Activated CD4-positive, alpha-beta memory T cell treated with anti-CD3 and anti-CD28 coated beads, Interleukin-2, amount 10 ng/mL, durations not matched to agents 7 days and 5 days (primary cell): ENCODE measurements at regions not wholly inside any gene's neighbourhood (a gene's known extent, or its start where the extent isn't known, plus 50 kb on each side); places are given as distances from the start of the nearest gene placed in this dataset.

Experiments
- CTCF ChIA-PET: fragments of 350-600 bp; sonication (Branson Sonifier 250); formaldehyde crosslinking; loops from one replicate; lab custom pipeline; 2021; ENCODE audit warnings: antibody characterized with exemption, inconsistent platforms; lab: Charles Lee
- POLR2A ChIA-PET: fragments of 350-600 bp; sonication (Branson Sonifier 250); formaldehyde crosslinking; loops from one replicate; lab custom pipeline; 2021; ENCODE audit warnings: antibody characterized with exemption; lab: Charles Lee
- DNase-seq: peaks from one replicate; pipeline ENCODE4 v3.0.0-alpha.2; 2020
- H3K27ac Mint-ChIP-seq: one replicate; pipeline ENCODE4 v1.8.0; 2021; ENCODE audit warnings: mild to moderate bottlenecking, mixed read lengths
- H3K27me3 Mint-ChIP-seq: one replicate; pipeline ENCODE4 v1.8.0; 2021; ENCODE audit warnings: mixed read lengths
- H3K36me3 Mint-ChIP-seq: one replicate; pipeline ENCODE4 v1.8.0; 2021; ENCODE audit warnings: low read depth, mixed read lengths
- H3K4me1 Mint-ChIP-seq: one replicate; pipeline ENCODE4 v1.8.0; 2021; ENCODE audit warnings: mixed read lengths
- H3K4me3 Mint-ChIP-seq: one replicate; pipeline ENCODE4 v1.8.0; 2021; ENCODE audit warnings: mild to moderate bottlenecking, mixed read lengths
- H3K9me3 Mint-ChIP-seq: one replicate; pipeline ENCODE4 v1.8.0; 2021; ENCODE audit warnings: mixed read lengths

- DNase-seq, result no peak
- H3K27ac Mint-ChIP-seq, result no peak overlapping the region
- H3K4me3 Mint-ChIP-seq, result no peak overlapping the region
- H3K9me3 Mint-ChIP-seq, result peaks cover 34% of the 10 kb centered on the region
- no peaks in the 10 kb centered on the region for H3K27me3 Mint-ChIP-seq
- H3K4me1 Mint-ChIP-seq, result no peaks in the 10 kb centered on the region
- H3K36me3 Mint-ChIP-seq, result no peaks in the 10 kb centered on the region
- ChIA-PET CTCF (no interaction called here), POLR2A (no interaction called here)
These were observed 1424.1 kb downstream of the CDH11 start for GRCh38 chr16:63697736-63698135.

DNA sequence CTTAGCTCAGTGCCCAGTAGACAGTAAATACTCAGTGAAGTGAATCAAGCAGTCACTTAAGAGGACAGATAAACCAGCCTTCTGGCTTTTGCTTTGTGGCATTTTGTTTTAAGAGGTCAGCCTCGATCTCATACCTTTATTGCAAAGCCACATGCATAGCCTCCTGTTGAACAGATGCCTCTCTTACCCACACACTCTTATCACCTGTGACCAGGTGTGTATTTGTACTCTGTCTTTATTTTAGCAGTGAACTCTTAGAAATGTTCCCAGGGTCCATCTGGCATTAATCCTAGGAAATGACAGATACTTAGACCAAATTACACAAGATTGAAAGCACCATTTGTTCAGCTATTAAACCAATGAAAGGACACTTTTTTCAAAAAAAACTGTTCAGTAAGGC is 1426.5 kb downstream of the CDH11 start:
- no peak overlapping the region for H3K4me3 Mint-ChIP-seq
- POLR2A ChIA-PET, result no interaction called here
- no peaks in the 10 kb centered on the region for H3K36me3 Mint-ChIP-seq
- no peaks in the 10 kb centered on the region for H3K4me1 Mint-ChIP-seq
- no peak overlapping the region for H3K27ac Mint-ChIP-seq
- no peak for DNase-seq
- no peaks in the 10 kb centered on the region for H3K27me3 Mint-ChIP-seq
- peaks cover 25% of the 10 kb centered on the region for H3K9me3 Mint-ChIP-seq
- CTCF ChIA-PET, result no interaction called here

DNA sequence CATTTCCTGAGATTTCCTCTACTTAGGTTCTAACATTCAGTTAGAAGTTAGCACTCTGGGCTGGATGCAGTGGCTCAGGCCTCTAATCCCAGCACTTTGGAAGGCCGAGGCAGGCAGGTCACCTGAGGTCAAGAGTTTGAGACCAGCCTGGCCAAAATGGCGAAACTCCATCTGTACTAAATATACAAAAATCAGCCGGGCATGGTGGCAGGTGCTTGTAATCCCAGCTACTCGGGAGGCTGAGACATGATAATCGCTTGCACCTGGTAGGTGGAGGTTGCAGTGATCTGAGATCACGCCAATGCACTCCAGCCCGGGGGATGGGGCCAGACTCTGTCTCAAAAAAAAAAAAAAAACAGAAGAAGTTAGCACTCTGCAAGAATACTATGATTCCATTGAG is 1430.9 kb downstream of the CDH11 start:
- ChIA-PET CTCF (no interaction called here), POLR2A (no interaction called here)
- DNase-seq, result no peak
- Mint-ChIP-seq H3K27me3 (no peaks in the 10 kb centered on the region), H3K36me3 (no peaks in the 10 kb centered on the region), H3K27ac (no peak overlapping the region), H3K4me3 (no peak overlapping the region), H3K4me1 (no peaks in the 10 kb centered on the region), H3K9me3 (peaks cover 22% of the 10 kb centered on the region)

DNA sequence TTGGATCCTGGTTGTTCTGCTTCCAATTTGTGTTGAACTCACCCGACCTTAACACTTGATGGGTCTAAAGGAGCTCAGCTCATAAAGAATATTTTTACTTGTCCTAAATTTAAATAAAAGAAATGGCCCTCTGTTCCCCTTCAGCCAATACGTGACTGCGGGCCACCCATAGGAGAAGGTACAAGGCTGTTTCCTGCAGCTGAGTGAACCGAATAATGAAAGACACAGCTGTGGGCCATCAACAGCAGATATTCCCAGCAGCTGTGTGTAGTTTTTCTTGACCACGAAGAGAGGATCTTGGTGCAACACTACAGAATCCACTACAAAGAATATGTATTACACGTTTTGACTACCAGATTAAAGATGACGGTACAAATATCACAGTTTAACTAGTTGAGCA is 1431.6 kb downstream of the CDH11 start:
- no peak overlapping the region for H3K27ac Mint-ChIP-seq
- ChIA-PET POLR2A (no interaction called here), CTCF (no interaction called here)
- no peaks in the 10 kb centered on the region for H3K36me3 Mint-ChIP-seq
- H3K9me3 Mint-ChIP-seq, result peaks cover 25% of the 10 kb centered on the region
- H3K27me3 Mint-ChIP-seq, result no peaks in the 10 kb centered on the region
- no peak for DNase-seq
- H3K4me3 Mint-ChIP-seq, result no peak overlapping the region
- no peaks in the 10 kb centered on the region for H3K4me1 Mint-ChIP-seq

- Mint-ChIP-seq H3K4me1 (no peaks in the 10 kb centered on the region), H3K27me3 (no peaks in the 10 kb centered on the region), H3K27ac (no peak overlapping the region), H3K4me3 (no peak overlapping the region), H3K9me3 (peaks cover 25% of the 10 kb centered on the region), H3K36me3 (no peaks in the 10 kb centered on the region)
- ChIA-PET POLR2A (no interaction called here), CTCF (no interaction called here)
- DNase-seq, result no peak
These were observed 1432.8 kb downstream of the CDH11 start for GRCh38 chr16:63689068-63689467.

GRCh38 chr16:63684149-63685101 is 1437.4 kb downstream of the CDH11 start:
- CTCF ChIA-PET, result no interaction called here
- no peaks in the 10 kb centered on the region for H3K4me1 Mint-ChIP-seq
- H3K27me3 Mint-ChIP-seq, result no peaks in the 10 kb centered on the region
- DNase-seq, result no peak
- H3K9me3 Mint-ChIP-seq, result peaks cover 18% of the 10 kb centered on the region
- H3K27ac Mint-ChIP-seq, result no peak overlapping the region
- H3K4me3 Mint-ChIP-seq, result no peak overlapping the region
- POLR2A ChIA-PET, result no interaction called here
- H3K36me3 Mint-ChIP-seq, result no peaks in the 10 kb centered on the region

DNA sequence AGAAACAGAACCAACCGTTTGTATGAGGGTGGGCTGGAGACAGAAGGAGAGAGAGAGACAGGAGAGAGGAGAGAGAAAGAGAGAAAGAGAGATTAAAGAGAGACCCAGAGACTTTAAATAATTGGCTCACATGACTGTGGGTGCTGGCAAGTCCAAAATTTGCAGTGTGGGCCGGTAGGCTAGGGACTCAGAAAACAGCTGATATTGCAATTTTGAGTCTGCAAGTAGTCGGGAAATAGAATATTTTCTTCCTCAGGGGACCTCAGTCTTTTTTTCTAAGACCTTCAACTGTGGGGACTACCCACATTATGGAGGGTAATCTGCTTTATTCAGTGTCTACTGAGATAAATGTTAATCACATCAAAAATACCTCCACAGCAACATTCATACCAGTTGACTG is 1439.0 kb downstream of the CDH11 start:
- H3K27me3 Mint-ChIP-seq, result no peaks in the 10 kb centered on the region
- ChIA-PET CTCF (no interaction called here), POLR2A (no interaction called here)

GRCh38 chr16:63672493-63672892 is 1449.4 kb downstream of the CDH11 start:
- peaks cover 6% of the 10 kb centered on the region for H3K9me3 Mint-ChIP-seq
- no peak overlapping the region for H3K27ac Mint-ChIP-seq
- H3K4me1 Mint-ChIP-seq, result no peaks in the 10 kb centered on the region

More for the DNA sequence above, 1439.0 kb downstream of the CDH11 start:
- Mint-ChIP-seq H3K27ac (no peak overlapping the region), H3K4me3 (no peak overlapping the region), H3K36me3 (no peaks in the 10 kb centered on the region), H3K9me3 (peaks cover 22% of the 10 kb centered on the region), H3K4me1 (no peaks in the 10 kb centered on the region)
- no peak for DNase-seq

GRCh38 chr16:63663155-63663554 is 1458.7 kb downstream of the CDH11 start:
- peaks cover 10% of the 10 kb centered on the region for H3K9me3 Mint-ChIP-seq
- ChIA-PET CTCF (no interaction called here), POLR2A (no interaction called here)
- no peak for DNase-seq
- H3K36me3 Mint-ChIP-seq, result no peaks in the 10 kb centered on the region
- H3K4me1 Mint-ChIP-seq, result no peaks in the 10 kb centered on the region
- H3K27ac Mint-ChIP-seq, result no peak overlapping the region
- no peak overlapping the region for H3K4me3 Mint-ChIP-seq
- no peaks in the 10 kb centered on the region for H3K27me3 Mint-ChIP-seq

More at GRCh38 chr16:63672493-63672892, 1449.4 kb downstream of the CDH11 start:
- H3K27me3 Mint-ChIP-seq, result no peaks in the 10 kb centered on the region
- ChIA-PET CTCF (no interaction called here), POLR2A (no interaction called here)
- H3K36me3 Mint-ChIP-seq, result no peaks in the 10 kb centered on the region
- no peak overlapping the region for H3K4me3 Mint-ChIP-seq
- no peak for DNase-seq

DNA sequence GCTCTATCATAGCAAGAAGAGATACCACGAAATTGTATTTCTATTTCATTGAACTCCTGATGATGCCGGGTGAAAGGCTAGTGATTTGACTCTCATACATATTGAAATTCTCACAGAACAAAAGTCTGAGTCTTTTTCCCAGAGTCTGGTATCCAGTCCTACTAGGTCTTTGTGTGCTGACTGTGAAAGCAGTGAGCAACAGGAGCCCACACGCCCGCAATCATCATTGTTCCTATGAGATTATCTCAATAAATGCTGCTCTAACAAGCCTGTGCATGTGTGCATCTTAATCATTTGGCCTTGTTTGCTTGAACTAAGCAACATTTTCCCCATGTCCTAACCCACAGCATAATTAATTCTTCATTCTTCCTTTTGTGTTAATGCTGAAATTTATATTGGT is 1466.0 kb downstream of the CDH11 start:
- Mint-ChIP-seq H3K27ac (no peak overlapping the region), H3K27me3 (no peaks in the 10 kb centered on the region), H3K36me3 (no peaks in the 10 kb centered on the region), H3K4me3 (no peak overlapping the region), H3K9me3 (peaks cover 4% of the 10 kb centered on the region), H3K4me1 (no peaks in the 10 kb centered on the region)
- ChIA-PET CTCF (no interaction called here), POLR2A (no interaction called here)
- no peak for DNase-seq

DNA sequence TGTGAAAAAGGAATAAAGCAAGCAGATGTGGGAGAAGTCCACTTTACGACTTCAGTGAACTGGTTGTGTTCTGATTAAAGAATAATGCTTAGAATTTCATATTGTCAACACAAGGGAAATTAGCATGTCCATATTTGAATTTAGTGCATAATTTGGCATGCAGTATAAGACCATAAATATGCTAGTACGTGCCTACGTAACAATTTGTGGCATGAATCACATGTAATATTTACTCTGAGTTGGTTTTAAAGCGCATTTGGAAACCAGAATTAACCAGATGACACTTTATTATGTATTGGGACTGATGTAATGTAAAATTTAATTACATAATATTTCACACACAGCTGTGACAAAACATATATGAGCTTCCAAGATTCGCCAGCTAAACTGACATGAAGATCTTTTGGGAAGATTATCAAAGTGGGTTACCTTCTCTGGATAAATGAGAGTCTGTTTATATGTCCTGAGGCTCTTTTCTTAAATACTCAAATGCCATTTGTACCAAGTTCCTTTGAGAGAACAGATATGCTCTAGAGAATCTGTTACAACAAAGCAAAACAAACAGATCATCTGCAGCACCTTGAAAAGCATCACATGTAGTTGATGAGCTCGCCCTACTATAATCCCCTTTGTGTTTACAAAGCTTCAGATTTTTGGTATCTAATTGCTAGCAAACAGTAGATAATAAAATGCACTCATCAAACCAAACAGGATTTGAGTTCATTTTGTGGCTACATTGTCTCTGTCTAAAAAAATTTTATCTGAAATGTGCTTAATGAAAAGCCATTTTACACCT is 1468.6 kb downstream of the CDH11 start:
- H3K4me1 Mint-ChIP-seq, result no peaks in the 10 kb centered on the region
- peaks cover 6% of the 10 kb centered on the region for H3K9me3 Mint-ChIP-seq
- DNase-seq, result no peak
- H3K27ac Mint-ChIP-seq, result no peak overlapping the region
- H3K36me3 Mint-ChIP-seq, result no peaks in the 10 kb centered on the region
- POLR2A ChIA-PET, result no interaction called here
- CTCF ChIA-PET, result no interaction called here
- H3K27me3 Mint-ChIP-seq, result no peaks in the 10 kb centered on the region
- no peak overlapping the region for H3K4me3 Mint-ChIP-seq

GRCh38 chr16:63652091-63652490 is 1469.8 kb downstream of the CDH11 start:
- H3K27me3 Mint-ChIP-seq, result no peaks in the 10 kb centered on the region
- CTCF ChIA-PET, result no interaction called here
- no peaks in the 10 kb centered on the region for H3K4me1 Mint-ChIP-seq
- no peak for DNase-seq
- H3K4me3 Mint-ChIP-seq, result no peak overlapping the region
- H3K27ac Mint-ChIP-seq, result no peak overlapping the region
- H3K9me3 Mint-ChIP-seq, result peaks cover 8% of the 10 kb centered on the region
- POLR2A ChIA-PET, result no interaction called here
- no peaks in the 10 kb centered on the region for H3K36me3 Mint-ChIP-seq

DNA sequence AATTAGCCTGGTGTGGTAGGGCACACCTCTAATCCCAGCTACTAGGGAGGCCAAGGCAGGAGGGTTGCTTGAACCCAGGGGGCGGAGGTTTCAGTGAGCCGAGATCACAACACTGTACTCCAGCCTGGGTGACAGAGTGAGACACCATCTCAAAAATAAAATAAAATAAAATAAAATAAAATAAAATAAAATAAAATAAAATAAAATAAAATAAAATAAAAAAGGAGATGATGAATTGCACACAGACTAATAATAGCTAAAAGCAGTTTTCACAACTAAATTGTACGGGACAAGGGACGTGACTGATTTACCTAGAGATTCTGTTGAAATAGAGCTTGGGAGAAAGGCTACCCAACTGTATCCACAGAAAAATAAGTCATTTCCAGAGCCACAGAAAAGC is 1471.3 kb downstream of the CDH11 start:
- no peak for DNase-seq
- H3K27ac Mint-ChIP-seq, result no peak overlapping the region
- no peak overlapping the region for H3K4me3 Mint-ChIP-seq
- peaks cover 8% of the 10 kb centered on the region for H3K9me3 Mint-ChIP-seq
- H3K4me1 Mint-ChIP-seq, result no peaks in the 10 kb centered on the region
- POLR2A ChIA-PET, result no interaction called here
- H3K27me3 Mint-ChIP-seq, result no peaks in the 10 kb centered on the region
- no peaks in the 10 kb centered on the region for H3K36me3 Mint-ChIP-seq
- CTCF ChIA-PET, result no interaction called here
